Fibroblast of villous mesenchyme (primary cell): ENCODE measurements at regions not wholly inside any gene's neighbourhood (a gene's known extent, or its start where the extent isn't known, plus 50 kb on each side); places are given as distances from the start of the nearest gene placed in this dataset.

Experiments used
- DNase-seq: peaks from one replicate; pipeline ENCODE4 v3.0.0-alpha.2; 2010; ENCODE audit warnings: low read depth
- H3K4me3 ChIP-seq: 2 replicates; pipeline ENCODE4 v1.5.1; 2011; ENCODE audit warnings: low read depth, mild to moderate bottlenecking, low read length
- TF ChIP-seq, protein P1 (sequence below): IDR thresholded peaks from 2 replicates; pipeline ENCODE4 v1.5.1; 2012; ENCODE audit warnings: low read depth, mild to moderate bottlenecking, low read length; ENCODE audit not compliant: insufficient read depth

DNA sequence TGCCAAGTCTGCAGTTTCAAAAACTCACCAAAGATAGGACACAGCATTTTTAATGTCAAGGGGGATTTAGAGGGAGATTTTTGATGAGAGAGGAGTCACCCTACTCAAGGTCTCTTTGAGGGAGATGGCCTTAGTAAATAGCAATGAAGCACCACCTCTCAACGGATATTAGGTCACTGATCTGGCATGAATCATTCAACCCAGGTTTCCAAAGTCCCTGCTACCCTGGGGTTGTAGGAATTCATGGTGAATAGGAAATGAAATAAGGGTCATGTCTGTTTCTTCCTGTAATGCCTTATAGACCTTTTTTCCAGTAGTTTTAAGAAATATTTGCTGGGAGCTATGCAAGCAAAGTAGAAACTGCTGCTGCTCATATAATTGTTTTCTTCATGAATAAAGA lies 2154.9 kb downstream of the LRRC4C start:
- TF ChIP-seq, protein P1, sequence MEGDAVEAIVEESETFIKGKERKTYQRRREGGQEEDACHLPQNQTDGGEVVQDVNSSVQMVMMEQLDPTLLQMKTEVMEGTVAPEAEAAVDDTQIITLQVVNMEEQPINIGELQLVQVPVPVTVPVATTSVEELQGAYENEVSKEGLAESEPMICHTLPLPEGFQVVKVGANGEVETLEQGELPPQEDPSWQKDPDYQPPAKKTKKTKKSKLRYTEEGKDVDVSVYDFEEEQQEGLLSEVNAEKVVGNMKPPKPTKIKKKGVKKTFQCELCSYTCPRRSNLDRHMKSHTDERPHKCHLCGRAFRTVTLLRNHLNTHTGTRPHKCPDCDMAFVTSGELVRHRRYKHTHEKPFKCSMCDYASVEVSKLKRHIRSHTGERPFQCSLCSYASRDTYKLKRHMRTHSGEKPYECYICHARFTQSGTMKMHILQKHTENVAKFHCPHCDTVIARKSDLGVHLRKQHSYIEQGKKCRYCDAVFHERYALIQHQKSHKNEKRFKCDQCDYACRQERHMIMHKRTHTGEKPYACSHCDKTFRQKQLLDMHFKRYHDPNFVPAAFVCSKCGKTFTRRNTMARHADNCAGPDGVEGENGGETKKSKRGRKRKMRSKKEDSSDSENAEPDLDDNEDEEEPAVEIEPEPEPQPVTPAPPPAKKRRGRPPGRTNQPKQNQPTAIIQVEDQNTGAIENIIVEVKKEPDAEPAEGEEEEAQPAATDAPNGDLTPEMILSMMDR = no peak
- no peak for DNase-seq
- no peak overlapping the region for H3K4me3 ChIP-seq

DNA sequence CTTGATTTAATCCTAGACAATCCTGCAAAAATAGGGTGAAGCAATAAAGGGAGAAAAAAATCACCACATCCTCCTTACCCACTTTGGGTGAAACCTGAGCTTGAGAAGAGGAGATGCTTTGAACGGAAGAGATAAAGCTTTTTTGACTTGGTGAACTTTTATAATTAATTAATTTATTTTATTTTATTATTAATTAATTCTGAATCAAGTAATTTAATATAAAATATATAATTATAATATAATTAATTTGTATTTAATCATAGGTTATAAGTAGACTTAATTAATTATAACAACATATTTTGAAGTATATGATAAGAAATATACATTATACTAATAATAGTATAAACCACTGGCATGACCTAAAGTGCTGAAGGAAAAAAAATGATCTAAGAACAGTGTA lies 2164.8 kb downstream of the LRRC4C start:
- DNase-seq = no peak
- no peak overlapping the region for H3K4me3 ChIP-seq
- TF ChIP-seq, protein P1 = no peak

DNA sequence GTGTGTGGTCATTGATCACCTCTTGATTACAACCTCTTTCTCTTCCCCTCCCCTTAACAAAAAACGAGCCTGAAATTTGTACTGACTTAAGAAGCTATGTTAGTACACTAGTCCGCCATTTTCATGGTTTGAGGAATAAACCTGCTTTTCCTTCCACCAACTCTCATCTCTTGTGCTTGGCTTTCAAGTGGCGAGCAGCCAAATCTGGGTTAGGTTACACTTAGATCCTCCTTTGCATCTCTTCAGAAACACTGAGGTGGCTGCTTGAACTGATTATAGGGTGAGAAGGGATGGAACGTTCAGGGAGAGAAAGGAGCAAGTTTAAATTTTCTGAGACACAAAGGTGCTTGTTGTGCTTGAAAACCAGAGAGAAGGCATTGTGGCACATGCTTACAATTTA lies 2171.4 kb downstream of the LRRC4C start:
- no peak overlapping the region for H3K4me3 ChIP-seq
- no peak for DNase-seq
- TF ChIP-seq, protein P1 = no peak

DNA sequence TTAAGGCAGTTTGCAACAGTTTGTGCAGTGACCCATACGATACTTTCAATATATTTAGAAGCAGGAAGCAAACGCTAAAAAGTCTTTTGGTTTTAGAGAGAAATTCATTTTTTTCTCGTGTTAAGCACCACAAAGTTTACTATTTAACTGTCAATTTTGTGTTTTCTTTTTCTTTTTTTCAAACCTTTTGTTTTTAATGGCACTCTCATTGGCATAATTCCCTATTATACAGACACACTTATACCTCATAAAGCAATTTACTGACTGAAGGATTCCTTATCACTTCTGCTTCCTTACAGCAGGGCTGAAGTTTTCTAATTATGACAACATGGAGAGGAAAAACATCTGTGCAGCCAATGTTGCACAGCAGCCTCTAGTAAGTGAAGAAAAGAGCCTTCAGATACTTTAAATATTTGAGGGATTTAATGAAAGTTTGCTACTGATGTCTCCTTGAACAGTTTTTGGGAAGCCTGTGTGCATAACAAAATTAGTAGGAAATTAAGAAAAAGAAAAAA lies 2191.2 kb downstream of the LRRC4C start:
- no peak overlapping the region for H3K4me3 ChIP-seq
- no peak for DNase-seq
- TF ChIP-seq, protein P1 = no peak

DNA sequence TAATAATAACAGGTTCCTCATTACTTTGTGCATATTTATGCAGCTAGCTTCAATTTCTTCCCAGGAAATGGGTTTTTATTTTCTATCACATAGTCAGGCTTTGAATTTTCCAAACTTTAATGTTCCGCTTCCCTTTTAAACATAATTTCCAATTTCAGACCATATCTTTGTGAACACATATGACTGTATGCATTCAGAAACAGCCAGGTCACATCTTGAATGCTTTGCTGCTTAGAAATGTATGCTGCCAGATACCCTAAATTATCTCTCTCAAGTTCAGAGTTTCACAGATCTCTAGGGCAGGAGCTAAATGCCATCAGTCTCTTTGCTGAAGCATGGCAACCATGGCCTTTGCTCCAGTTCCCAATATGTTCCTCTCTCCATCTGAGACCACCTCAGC lies 2203.8 kb downstream of the LRRC4C start:
- DNase-seq = no peak
- TF ChIP-seq, protein P1 = no peak
- H3K4me3 ChIP-seq = no peak overlapping the region

DNA sequence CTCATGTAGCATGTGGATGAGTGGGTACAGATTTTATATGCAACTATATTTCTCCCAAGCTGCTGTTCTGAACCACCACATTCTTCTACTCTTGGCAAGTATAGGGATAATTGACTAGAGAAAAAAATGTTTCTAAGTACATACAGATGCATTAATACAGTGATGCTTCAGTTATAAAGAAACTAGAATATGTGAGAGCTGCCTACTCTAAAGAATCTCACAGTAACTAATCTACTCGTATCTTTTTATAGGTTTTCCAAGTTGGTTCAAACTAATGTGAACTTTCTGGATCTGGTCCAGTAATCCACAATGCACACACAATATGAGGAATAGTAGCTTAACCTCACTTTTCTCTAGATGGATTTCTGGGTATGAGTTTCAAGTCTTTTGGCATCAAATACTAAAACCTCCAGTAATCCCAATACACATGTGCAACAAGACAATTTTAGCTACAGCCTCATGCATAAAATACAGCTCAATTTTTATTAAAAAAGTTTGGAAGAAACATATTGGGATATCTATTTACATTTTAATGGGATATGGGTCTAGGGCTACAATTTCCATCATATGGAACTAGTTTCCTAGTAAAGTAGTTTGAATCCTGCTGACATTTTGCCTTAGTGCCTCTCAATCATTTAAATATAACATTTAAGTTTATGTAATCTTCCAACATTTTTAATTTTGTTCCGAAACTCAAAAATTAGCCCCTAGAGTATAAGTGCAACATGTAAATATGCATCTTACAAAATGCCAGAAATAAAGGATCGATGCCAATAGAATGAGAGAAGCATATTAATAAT lies 2209.7 kb downstream of the LRRC4C start:
- no peak for DNase-seq
- no peak overlapping the region for H3K4me3 ChIP-seq
- TF ChIP-seq, protein P1 = no peak
